T-helper 17 cell (primary cell): ENCODE measurements at regions not wholly inside any gene's neighbourhood (a gene's known extent, or its start where the extent isn't known, plus 50 kb on each side); places are given as distances from the start of the nearest gene placed in this dataset.
"Not testable (repeated sequence)": the region's sequence is repeated elsewhere in the genome, so short reads cannot be mapped to it uniquely, and the experiment has no call there.

Source experiments
- ATAC-seq: fragments of 150-1000 bp; cut with Tn5 transposase; 2 replicates; pipeline ENCODE4 v1.10.0; 2021; ENCODE audit warnings: mild to moderate bottlenecking, moderate library complexity
- DNase-seq, 3 donors: peaks; one replicate each; pipeline versions ENCODE4 v3.0.0 to v3.0.0-alpha.2; 2020 to 2021
- H3K9me3 ChIP-seq: one replicate; pipeline ENCODE4 v1.7.0; 2013; ENCODE audit warnings: low read length, mild to moderate bottlenecking; ENCODE audit not compliant: control insufficient read depth, poor library complexity, severe bottlenecking
- H3K27ac Mint-ChIP-seq: one replicate; pipeline ENCODE4 v1.8.0; 2022; ENCODE audit warnings: mild to moderate bottlenecking, moderate library complexity, mixed read lengths
- H3K27me3 Mint-ChIP-seq: one replicate; pipeline ENCODE4 v1.8.0; 2022; ENCODE audit warnings: mixed read lengths
- H3K36me3 Mint-ChIP-seq: one replicate; pipeline ENCODE4 v1.8.0; 2022; ENCODE audit warnings: low read depth, mixed read lengths
- H3K4me1 Mint-ChIP-seq: one replicate; pipeline ENCODE4 v1.8.0; 2022; ENCODE audit warnings: mild to moderate bottlenecking, mixed read lengths
- H3K4me3 Mint-ChIP-seq: one replicate; pipeline ENCODE4 v1.8.0; 2022; ENCODE audit warnings: mild to moderate bottlenecking, moderate library complexity, mixed read lengths

GRCh38 chr14:43778937-43779639 lies 728.0 kb downstream of the FSCB start:
- no peak for ATAC-seq

GRCh38 chr14:43778570-43778936 lies 728.5 kb downstream of the FSCB start:
- Mint-ChIP-seq H3K36me3 (no peaks in the 10 kb centered on the region), H3K4me1 (no peaks in the 10 kb centered on the region), H3K4me3 (no peak overlapping the region), H3K27me3 (no peaks in the 10 kb centered on the region), H3K27ac (no peak overlapping the region)
- H3K9me3 ChIP-seq = no peaks in the 10 kb centered on the region
- no peak for DNase-seq
- no peak for ATAC-seq

More at GRCh38 chr14:43778937-43779639, 728.0 kb downstream of the FSCB start:
- Mint-ChIP-seq H3K4me3 (no peak overlapping the region), H3K27me3 (no peaks in the 10 kb centered on the region), H3K36me3 (no peaks in the 10 kb centered on the region), H3K4me1 (no peaks in the 10 kb centered on the region), H3K27ac (no peak overlapping the region)
- DNase-seq = no peak
- H3K9me3 ChIP-seq = no peaks in the 10 kb centered on the region

- no peak for ATAC-seq
- Mint-ChIP-seq H3K27ac (no peak overlapping the region), H3K27me3 (no peaks in the 10 kb centered on the region), H3K4me1 (no peaks in the 10 kb centered on the region), H3K36me3 (no peaks in the 10 kb centered on the region), H3K4me3 (no peak overlapping the region)
- no peak for DNase-seq
- peaks cover 3% of the 10 kb centered on the region for H3K9me3 ChIP-seq
These were observed 741.6 kb downstream of the FSCB start for GRCh38 chr14:43765474-43765873.

GRCh38 chr14:43764433-43764832 lies 742.6 kb downstream of the FSCB start:
- Mint-ChIP-seq H3K27ac (no peak overlapping the region), H3K4me1 (no peaks in the 10 kb centered on the region), H3K4me3 (no peak overlapping the region), H3K36me3 (no peaks in the 10 kb centered on the region), H3K27me3 (no peaks in the 10 kb centered on the region)
- no peaks in the 10 kb centered on the region for H3K9me3 ChIP-seq
- DNase-seq (no peak), ATAC-seq (no peak)

- DNase-seq (no peak), ATAC-seq (no peak)
- H3K4me3 Mint-ChIP-seq = no peak overlapping the region
- H3K9me3 ChIP-seq = no peaks in the 10 kb centered on the region
- no peaks in the 10 kb centered on the region for H3K4me1 Mint-ChIP-seq
- no peaks in the 10 kb centered on the region for H3K27me3 Mint-ChIP-seq
- no peak overlapping the region for H3K27ac Mint-ChIP-seq
- H3K36me3 Mint-ChIP-seq = no peaks in the 10 kb centered on the region
These were observed 751.4 kb downstream of the FSCB start for GRCh38 chr14:43755707-43756106.

GRCh38 chr14:43754838-43755237 lies 752.2 kb downstream of the FSCB start:
- no peak for DNase-seq
- H3K4me1 Mint-ChIP-seq = no peaks in the 10 kb centered on the region
- H3K27ac Mint-ChIP-seq = no peak overlapping the region
- no peaks in the 10 kb centered on the region for H3K9me3 ChIP-seq
- no peaks in the 10 kb centered on the region for H3K27me3 Mint-ChIP-seq
- ATAC-seq = no peak
- H3K4me3 Mint-ChIP-seq = no peak overlapping the region
- no peaks in the 10 kb centered on the region for H3K36me3 Mint-ChIP-seq

- Mint-ChIP-seq H3K36me3 (no peaks in the 10 kb centered on the region), H3K4me1 (no peaks in the 10 kb centered on the region), H3K27me3 (no peaks in the 10 kb centered on the region), H3K4me3 (no peak overlapping the region), H3K27ac (no peak overlapping the region)
- no peak for DNase-seq
- no peaks in the 10 kb centered on the region for H3K9me3 ChIP-seq
- ATAC-seq = no peak
These were observed 761.3 kb downstream of the FSCB start for GRCh38 chr14:43745746-43746145.

- no peaks in the 10 kb centered on the region for H3K27me3 Mint-ChIP-seq
- H3K9me3 ChIP-seq = no peaks in the 10 kb centered on the region
- no peaks in the 10 kb centered on the region for H3K4me1 Mint-ChIP-seq
- no peak overlapping the region for H3K27ac Mint-ChIP-seq
- no peak overlapping the region for H3K4me3 Mint-ChIP-seq
- no peak for DNase-seq
- ATAC-seq = no peak
- H3K36me3 Mint-ChIP-seq = no peaks in the 10 kb centered on the region
These were observed 771.2 kb downstream of the FSCB start for GRCh38 chr14:43735932-43736331.

GRCh38 chr14:43729143-43729542 lies 777.9 kb downstream of the FSCB start:
- no peak overlapping the region for H3K27ac Mint-ChIP-seq
- H3K4me1 Mint-ChIP-seq = no peaks in the 10 kb centered on the region
- H3K36me3 Mint-ChIP-seq = no peaks in the 10 kb centered on the region
- DNase-seq = no peak
- no peaks in the 10 kb centered on the region for H3K9me3 ChIP-seq
- ATAC-seq = no peak
- H3K27me3 Mint-ChIP-seq = no peaks in the 10 kb centered on the region
- no peak overlapping the region for H3K4me3 Mint-ChIP-seq

GRCh38 chr14:43706900-43707299 lies 800.2 kb downstream of the FSCB start:
- H3K9me3 ChIP-seq = no peaks in the 10 kb centered on the region
- no peaks in the 10 kb centered on the region for H3K4me1 Mint-ChIP-seq

GRCh38 chr14:43698561-43699284 lies 808.4 kb downstream of the FSCB start:
- not testable (repeated sequence) for H3K27ac Mint-ChIP-seq, H3K4me1 Mint-ChIP-seq, H3K4me3 Mint-ChIP-seq, H3K36me3 Mint-ChIP-seq, H3K9me3 ChIP-seq, ATAC-seq, H3K27me3 Mint-ChIP-seq, DNase-seq

More at GRCh38 chr14:43706900-43707299, 800.2 kb downstream of the FSCB start:
- ATAC-seq (no peak), DNase-seq (no peak)
- H3K4me3 Mint-ChIP-seq = no peak overlapping the region
- no peak overlapping the region for H3K27ac Mint-ChIP-seq
- H3K36me3 Mint-ChIP-seq = no peaks in the 10 kb centered on the region
- no peaks in the 10 kb centered on the region for H3K27me3 Mint-ChIP-seq

GRCh38 chr14:43697003-43697402 lies 810.1 kb downstream of the FSCB start:
- H3K4me1 Mint-ChIP-seq = no peaks in the 10 kb centered on the region
- no peaks in the 10 kb centered on the region for H3K9me3 ChIP-seq
- H3K27me3 Mint-ChIP-seq = no peaks in the 10 kb centered on the region
- no peaks in the 10 kb centered on the region for H3K36me3 Mint-ChIP-seq
- no peak overlapping the region for H3K4me3 Mint-ChIP-seq
- DNase-seq (no peak), ATAC-seq (no peak)
- H3K27ac Mint-ChIP-seq = no peak overlapping the region

- no peak for DNase-seq
These were observed 814.4 kb downstream of the FSCB start for GRCh38 chr14:43692706-43693105.

GRCh38 chr14:43687921-43688320 lies 819.2 kb downstream of the FSCB start:
- H3K27ac Mint-ChIP-seq = no peak overlapping the region
- no peaks in the 10 kb centered on the region for H3K4me1 Mint-ChIP-seq
- no peak overlapping the region for H3K4me3 Mint-ChIP-seq
- H3K27me3 Mint-ChIP-seq = no peaks in the 10 kb centered on the region
- H3K9me3 ChIP-seq = no peaks in the 10 kb centered on the region
- ATAC-seq (no peak), DNase-seq (no peak)
- H3K36me3 Mint-ChIP-seq = no peaks in the 10 kb centered on the region

More at GRCh38 chr14:43692706-43693105, 814.4 kb downstream of the FSCB start:
- no peaks in the 10 kb centered on the region for H3K36me3 Mint-ChIP-seq
- no peaks in the 10 kb centered on the region for H3K27me3 Mint-ChIP-seq
- no peak overlapping the region for H3K4me3 Mint-ChIP-seq
- H3K9me3 ChIP-seq = no peaks in the 10 kb centered on the region
- no peaks in the 10 kb centered on the region for H3K4me1 Mint-ChIP-seq
- no peak for ATAC-seq
- H3K27ac Mint-ChIP-seq = no peak overlapping the region
